HCT116 (cell line): ENCODE measurements at regions not wholly inside any gene's neighbourhood (a gene's known extent, or its start where the extent isn't known, plus 50 kb on each side); places are given as distances from the start of the nearest gene placed in this dataset.

Source experiments
- ATAC-seq: fragments of 200-7000 bp; cut with Tn5 transposase; 2 replicates; pipeline ENCODE4 v1.9.1; 2020; ENCODE audit warnings: mild to moderate bottlenecking, moderate library complexity
- BruUV-seq: library from RNA; stranded (reverse); fragments of 400-500 nt; replicated peaks from 2 replicates; lab custom pipeline; 2021; lab: Mats Ljungman, UMichigan
- CTCF ChIA-PET: fragments of 300-600 bp; sonication (Branson Sonifier 250); formaldehyde crosslinking; loops from one replicate; lab custom pipeline; 2021; ENCODE audit warnings: antibody characterized with exemption; lab: Charles Lee
- POLR2A ChIA-PET: fragments of 300-600, 350-600 bp; sonication (Branson Sonifier 250); formaldehyde crosslinking; loops from one replicate; lab custom pipeline; 2021; ENCODE audit warnings: antibody characterized with exemption; lab: Charles Lee
- RAD21 ChIA-PET, 2 experiments: fragments of 300-600 bp; sonication (Branson Sonifier 250); formaldehyde crosslinking; loops; one replicate each; lab custom pipeline; 2023; ENCODE audit warnings: low total read pairs in 2 of 2; ENCODE audit not compliant: uncharacterized antibody in 2 of 2, unreplicated experiment in 2 of 2, low non-redundant PET in 1 of 2; lab: Charles Lee
- DNase-seq: peaks from one replicate; pipeline ENCODE4 v3.0.0-alpha.2; 2010; ENCODE audit warnings: low read depth, low spot score
- H2AFZ ChIP-seq: fragments of 200-600 bp; shearing (Covaris generic), sonication (generic); 2 replicates; pipeline ENCODE4 v1.6.1; 2017; ENCODE audit warnings: low read depth, mixed run types, mixed read lengths, antibody characterized with exemption, low read length; ENCODE audit not compliant: poor library complexity, severe bottlenecking
- H3K27ac ChIP-seq: 2 replicates; pipeline ENCODE4 v1.5.1; 2012; ENCODE audit warnings: low read depth, low read length
- H3K27me3 ChIP-seq: fragments of 200-600 bp; sonication (generic); 2 replicates; pipeline ENCODE4 v1.6.1; 2016; ENCODE audit warnings: mixed run types, low read length, mixed read lengths; ENCODE audit not compliant: insufficient read depth
- H3K36me3 ChIP-seq, 2 experiments: fragments of 200-500 bp in 1 of 2; fragments of 200-600 bp in 1 of 2; sonication (Bioruptor generic) in 1 of 2; sonication (generic) in 1 of 2; 2 replicates each; pipeline versions ENCODE4 v1.5.1 to v1.6.1; 2014 to 2016; ENCODE audit warnings: low read length in 2 of 2, inconsistent platforms in 1 of 2, mixed read lengths in 1 of 2, mixed run types in 1 of 2; ENCODE audit not compliant: insufficient read depth in 2 of 2, control insufficient read depth in 1 of 2
- H3K4me1 ChIP-seq, 2 experiments: fragments of 200-600 bp in 1 of 2; sonication (generic) in 1 of 2; 2 replicates each; pipeline versions ENCODE4 v1.5.1 to v1.6.1; 2012 to 2017; ENCODE audit warnings: low read length in 2 of 2, inconsistent platforms in 1 of 2, mild to moderate bottlenecking in 1 of 2, mixed read lengths in 1 of 2, mixed run types in 1 of 2, moderate library complexity in 1 of 2; ENCODE audit not compliant: insufficient read depth in 2 of 2, control insufficient read depth in 1 of 2
- H3K4me2 ChIP-seq: fragments of 200-600 bp; sonication (generic); 2 replicates; pipeline ENCODE4 v1.6.1; 2017; ENCODE audit warnings: mixed run types, low read length, mixed read lengths
- H3K4me3 ChIP-seq, 2 experiments: fragments of 200-600 bp in 1 of 2; sonication (generic) in 1 of 2; replicated peaks in 1 of 2; 2 replicates each; pipeline ENCODE4 v1.5.1; 2011 to 2016; ENCODE audit warnings: low read length in 2 of 2, control low read depth in 1 of 2, low read depth in 1 of 2, mild to moderate bottlenecking in 1 of 2, mixed read lengths in 1 of 2, mixed run types in 1 of 2
- H3K79me2 ChIP-seq: fragments of 200-600 bp; sonication (generic); 2 replicates; pipeline ENCODE4 v1.6.1; 2017; ENCODE audit warnings: mild to moderate bottlenecking, mixed run types, low read length, moderate library complexity, mixed read lengths; ENCODE audit not compliant: insufficient read depth
- H3K9ac ChIP-seq: fragments of 200-600 bp; sonication (generic); 2 replicates; pipeline ENCODE4 v1.6.1; 2016; ENCODE audit warnings: low read length, mixed read lengths
- H3K9me2 ChIP-seq: fragments of 200-600 bp; sonication (generic), shearing (Covaris generic); 2 replicates; pipeline ENCODE4 v1.6.1; 2017; ENCODE audit warnings: mixed run types, mild to moderate bottlenecking, moderate library complexity; ENCODE audit not compliant: insufficient read depth
- H3K9me3 ChIP-seq, 2 experiments: fragments of 200-500 bp in 1 of 2; fragments of 200-600 bp in 1 of 2; sonication (Bioruptor generic) in 1 of 2; sonication (generic) in 1 of 2; 2 replicates each; pipeline ENCODE4 v1.6.1; 2014 to 2017; ENCODE audit warnings: low read length in 2 of 2, mixed read lengths in 2 of 2, inconsistent platforms in 1 of 2, low read depth in 1 of 2, mild to moderate bottlenecking in 1 of 2, mixed run types in 1 of 2, moderate library complexity in 1 of 2; ENCODE audit not compliant: control insufficient read depth in 1 of 2, insufficient read depth in 1 of 2
- H4K20me1 ChIP-seq: fragments of 200-600 bp; sonication (generic), shearing (Covaris generic); 2 replicates; pipeline ENCODE4 v1.6.1; 2017; ENCODE audit warnings: mixed run types, mild to moderate bottlenecking, moderate library complexity; ENCODE audit not compliant: insufficient read depth
- CBX3 ChIP-seq: IDR thresholded peaks from 2 replicates; pipeline ENCODE4 v1.6.1; 2012; ENCODE audit warnings: low read depth
- CEBPB ChIP-seq: IDR thresholded peaks from 2 replicates; pipeline ENCODE4 v1.6.1; 2012; ENCODE audit warnings: low read depth
- EGR1 ChIP-seq: IDR thresholded peaks from 2 replicates; pipeline ENCODE4 v1.6.1; 2012; ENCODE audit warnings: low read depth
- EZH2 ChIP-seq: fragments of 200-600 bp; sonication (generic); IDR thresholded peaks from 2 replicates; pipeline ENCODE4 v1.6.1; 2017; ENCODE audit warnings: antibody characterized with exemption, mixed run types
- EZH2phosphoT487 ChIP-seq: fragments of 200-600 bp; IDR thresholded peaks from 2 replicates; pipeline ENCODE4 v1.6.1; 2018; ENCODE audit warnings: antibody characterized with exemption, borderline replicate concordance
- POLR2AphosphoS5 ChIP-seq: IDR thresholded peaks from 2 replicates; pipeline ENCODE4 v1.6.1; 2011; ENCODE audit warnings: mild to moderate bottlenecking, low read depth, low read length, moderate library complexity
- REST ChIP-seq: IDR thresholded peaks from 2 replicates; pipeline ENCODE4 v1.6.1; 2012; ENCODE audit warnings: low read depth
- SIN3A ChIP-seq: IDR thresholded peaks from 2 replicates; pipeline ENCODE4 v1.6.1; 2012; ENCODE audit warnings: low read depth
- SP1 ChIP-seq: IDR thresholded peaks from 2 replicates; pipeline ENCODE4 v1.6.1; 2012; ENCODE audit warnings: low read depth
- SRF ChIP-seq: IDR thresholded peaks from 2 replicates; pipeline ENCODE4 v1.6.1; 2012; ENCODE audit warnings: low read depth
- TCF7L2 ChIP-seq: IDR thresholded peaks from 2 replicates; pipeline ENCODE4 v1.7.0; 2011; ENCODE audit warnings: borderline replicate concordance, inconsistent platforms; ENCODE audit not compliant: insufficient read depth, insufficient read length; ENCODE audit errors: extremely low read depth
- ZFX ChIP-seq: fragments of 450-650 bp; IDR thresholded peaks from 2 replicates; pipeline ENCODE4 v1.6.1; 2017
- intact Hi-C: fragments of 100-400 bp; cut with micrococcal nuclease; formaldehyde crosslinking; loops from 2 replicates; pipeline ENCODE4 v1.10.0; 2022
- TF ChIP-seq, protein P1 (sequence below): IDR thresholded peaks from 2 replicates; pipeline ENCODE4 v1.6.1; 2011; ENCODE audit warnings: mild to moderate bottlenecking, low read length, moderate library complexity; ENCODE audit not compliant: insufficient replicate concordance; ENCODE audit errors: extremely low read depth
- TF ChIP-seq, protein P2 (sequence below): IDR thresholded peaks from 2 replicates; pipeline ENCODE4 v1.6.1; 2012
- TF ChIP-seq, protein P3 (sequence below), 3 experiments: fragments of 200-600 bp in 1 of 3; sonication (generic) in 1 of 3; IDR thresholded peaks in 2 of 3; conservative IDR thresholded peaks in 1 of 3; 2 replicates each; pipeline ENCODE4 v1.5.1; 2012 to 2017; ENCODE audit warnings: low read depth in 2 of 3, low read length in 2 of 3, antibody characterized with exemption in 1 of 3, borderline replicate concordance in 1 of 3, control low read depth in 1 of 3, mild to moderate bottlenecking in 1 of 3, mixed read lengths in 1 of 3, mixed run types in 1 of 3, moderate library complexity in 1 of 3; ENCODE audit not compliant: insufficient read depth in 1 of 3

- Histone ChIP-seq H3K27ac (no peak overlapping the region), H3K9me3 (peaks cover 0 to 20% of the 10 kb centered on the region in 2 experiments; a peak in 1 of 4 replicates), H2AFZ (no peak overlapping the region), H3K36me3 (no peaks in the 10 kb centered on the region), H3K79me2 (no peaks in the 10 kb centered on the region), H3K4me3 (no peak overlapping the region), H3K27me3 (no peaks in the 10 kb centered on the region), H4K20me1 (no peaks in the 10 kb centered on the region), H3K4me1 (no peaks in the 10 kb centered on the region), H3K9me2 (no peaks in the 10 kb centered on the region)
- ChIA-PET RAD21 (no interaction called here), POLR2A (no interaction called here), CTCF (no interaction called here)
- intact Hi-C loops = no loop called here
- ATAC-seq (no peak), DNase-seq (no peak)
- BruUV-seq = no TSS peak
- TF ChIP-seq SIN3A = no peak
- TF ChIP-seq SRF = no peak
- TF ChIP-seq EZH2phosphoT487 = no peak
- TF ChIP-seq, protein P1, sequence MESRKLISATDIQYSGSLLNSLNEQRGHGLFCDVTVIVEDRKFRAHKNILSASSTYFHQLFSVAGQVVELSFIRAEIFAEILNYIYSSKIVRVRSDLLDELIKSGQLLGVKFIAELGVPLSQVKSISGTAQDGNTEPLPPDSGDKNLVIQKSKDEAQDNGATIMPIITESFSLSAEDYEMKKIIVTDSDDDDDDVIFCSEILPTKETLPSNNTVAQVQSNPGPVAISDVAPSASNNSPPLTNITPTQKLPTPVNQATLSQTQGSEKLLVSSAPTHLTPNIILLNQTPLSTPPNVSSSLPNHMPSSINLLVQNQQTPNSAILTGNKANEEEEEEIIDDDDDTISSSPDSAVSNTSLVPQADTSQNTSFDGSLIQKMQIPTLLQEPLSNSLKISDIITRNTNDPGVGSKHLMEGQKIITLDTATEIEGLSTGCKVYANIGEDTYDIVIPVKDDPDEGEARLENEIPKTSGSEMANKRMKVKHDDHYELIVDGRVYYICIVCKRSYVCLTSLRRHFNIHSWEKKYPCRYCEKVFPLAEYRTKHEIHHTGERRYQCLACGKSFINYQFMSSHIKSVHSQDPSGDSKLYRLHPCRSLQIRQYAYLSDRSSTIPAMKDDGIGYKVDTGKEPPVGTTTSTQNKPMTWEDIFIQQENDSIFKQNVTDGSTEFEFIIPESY = no peak
- TF ChIP-seq, protein P2, sequence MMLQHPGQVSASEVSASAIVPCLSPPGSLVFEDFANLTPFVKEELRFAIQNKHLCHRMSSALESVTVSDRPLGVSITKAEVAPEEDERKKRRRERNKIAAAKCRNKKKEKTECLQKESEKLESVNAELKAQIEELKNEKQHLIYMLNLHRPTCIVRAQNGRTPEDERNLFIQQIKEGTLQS = no peak
- no peak for TF ChIP-seq REST
- TF ChIP-seq CBX3 = no peak
- TF ChIP-seq TCF7L2 = no peak
- no peak for TF ChIP-seq POLR2AphosphoS5
- TF ChIP-seq, protein P3, sequence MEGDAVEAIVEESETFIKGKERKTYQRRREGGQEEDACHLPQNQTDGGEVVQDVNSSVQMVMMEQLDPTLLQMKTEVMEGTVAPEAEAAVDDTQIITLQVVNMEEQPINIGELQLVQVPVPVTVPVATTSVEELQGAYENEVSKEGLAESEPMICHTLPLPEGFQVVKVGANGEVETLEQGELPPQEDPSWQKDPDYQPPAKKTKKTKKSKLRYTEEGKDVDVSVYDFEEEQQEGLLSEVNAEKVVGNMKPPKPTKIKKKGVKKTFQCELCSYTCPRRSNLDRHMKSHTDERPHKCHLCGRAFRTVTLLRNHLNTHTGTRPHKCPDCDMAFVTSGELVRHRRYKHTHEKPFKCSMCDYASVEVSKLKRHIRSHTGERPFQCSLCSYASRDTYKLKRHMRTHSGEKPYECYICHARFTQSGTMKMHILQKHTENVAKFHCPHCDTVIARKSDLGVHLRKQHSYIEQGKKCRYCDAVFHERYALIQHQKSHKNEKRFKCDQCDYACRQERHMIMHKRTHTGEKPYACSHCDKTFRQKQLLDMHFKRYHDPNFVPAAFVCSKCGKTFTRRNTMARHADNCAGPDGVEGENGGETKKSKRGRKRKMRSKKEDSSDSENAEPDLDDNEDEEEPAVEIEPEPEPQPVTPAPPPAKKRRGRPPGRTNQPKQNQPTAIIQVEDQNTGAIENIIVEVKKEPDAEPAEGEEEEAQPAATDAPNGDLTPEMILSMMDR (IDR thresholded peaks at IDR 0.05 in 2 of 3, conservative IDR thresholded peaks at IDR 0.05 in 1 of 3; ENCODE audit: borderline replicate concordance in 1 of 3, insufficient read depth in 1 of 3, low read depth in 2 of 3, low read length in 2 of 3) = no peak
- TF ChIP-seq ZFX = no peak
- TF ChIP-seq EZH2 = no peak
- no peak for TF ChIP-seq SP1
- no peak for TF ChIP-seq CEBPB
- TF ChIP-seq EGR1 = no peak
- TF ChIP-seq, all 23 proteins: peak for 0
- H3K9ac ChIP-seq = no peak overlapping the region
- H3K4me2 ChIP-seq = no peak overlapping the region
These were observed 121.9 kb upstream of the AUTS2 start for GRCh38 chr7:69476416-69476815.
